HepG2 (cell line): ENCODE measurements at regions not wholly inside any gene's neighbourhood (a gene's known extent, or its start where the extent isn't known, plus 50 kb on each side); places are given as distances from the start of the nearest gene placed in this dataset.

Source experiments
- BRD4 ChIP-seq: sonication (generic); formaldehyde crosslinking; IDR thresholded peaks from 2 replicates; pipeline ENCODE4 v1.4.0; 2020; ENCODE audit warnings: missing genetic modification reagents
- CHD4 ChIP-seq: fragments of 200-600 bp; sonication (generic); IDR thresholded peaks from 2 replicates; pipeline ENCODE4 v1.7.0; 2017; ENCODE audit warnings: mild to moderate bottlenecking, low read length, borderline replicate concordance
- CREM ChIP-seq, 2 experiments: sonication (generic) in 1 of 2; formaldehyde crosslinking in 1 of 2; IDR thresholded peaks; 2 replicates each; pipeline versions ENCODE4 v1.4.0 to v1.6.1; 2016 to 2020; ENCODE audit warnings: antibody characterized with exemption in 1 of 2, mild to moderate bottlenecking in 1 of 2, missing genetic modification reagents in 1 of 2
- EP300 ChIP-seq, 3 experiments: sonication (generic) in 1 of 3; formaldehyde crosslinking in 1 of 3; IDR thresholded peaks; 2 replicates each; pipeline versions ENCODE4 v1.5.1 to v1.6.1; 2011 to 2020; ENCODE audit warnings: low read depth in 2 of 3, low read length in 2 of 3, borderline replicate concordance in 1 of 3, improper control_type of control experiment in 1 of 3, mild to moderate bottlenecking in 1 of 3, missing genetic modification reagents in 1 of 3, moderate library complexity in 1 of 3
- ESRRA ChIP-seq: sonication (generic); formaldehyde crosslinking; IDR thresholded peaks from 2 replicates; pipeline ENCODE4 v1.5.1; 2020; ENCODE audit warnings: mild to moderate bottlenecking, low read depth, missing genetic modification reagents
- GABPA ChIP-seq, 2 experiments: IDR thresholded peaks; 2 replicates each; pipeline ENCODE4 v1.6.1; 2011 to 2016; ENCODE audit warnings: low read depth in 2 of 2, low read length in 1 of 2, missing biosample characterization in 1 of 2, missing genetic modification characterization in 1 of 2
- JUNB ChIP-seq: sonication (generic); formaldehyde crosslinking; IDR thresholded peaks from 2 replicates; pipeline ENCODE4 v1.8.0; 2022; ENCODE audit warnings: missing genetic modification reagents, mild to moderate bottlenecking, borderline replicate concordance
- KLF9 ChIP-seq: IDR thresholded peaks from 2 replicates; pipeline ENCODE4 v1.6.1; 2016; ENCODE audit warnings: low read depth
- NCOA1 ChIP-seq: sonication (generic); formaldehyde crosslinking; IDR thresholded peaks from 2 replicates; pipeline ENCODE4 v1.9.0; 2021; ENCODE audit warnings: missing genetic modification reagents
- NR2F6 ChIP-seq, 2 experiments: IDR thresholded peaks; 2 replicates each; pipeline ENCODE4 v1.6.1; 2016; ENCODE audit warnings: antibody characterized with exemption in 1 of 2, mild to moderate bottlenecking in 1 of 2
- RNF2 ChIP-seq: fragments of 450-650 bp; conservative IDR thresholded peaks from 2 replicates; pipeline ENCODE4 v1.6.1; 2016; ENCODE audit warnings: low read depth
- SOX13 ChIP-seq, 3 experiments: fragments of 450-650 bp in 1 of 3; sonication (generic) in 1 of 3; formaldehyde crosslinking in 1 of 3; IDR thresholded peaks in 2 of 3; conservative IDR thresholded peaks in 1 of 3; 2 replicates each; pipeline versions ENCODE4 v1.5.0 to v1.6.1; 2016 to 2020; ENCODE audit warnings: antibody characterized with exemption in 1 of 3, mild to moderate bottlenecking in 1 of 3, missing compliant biosample characterization in 1 of 3, missing genetic modification reagents in 1 of 3, moderate library complexity in 1 of 3
- TCF12 ChIP-seq, 2 experiments: fragments of 450-650 bp in 1 of 2; sonication (generic) in 1 of 2; formaldehyde crosslinking in 1 of 2; IDR thresholded peaks; 2 replicates each; pipeline versions ENCODE4 v1.6.1 to v1.8.0; 2017 to 2022; ENCODE audit warnings: antibody characterized with exemption in 1 of 2, mild to moderate bottlenecking in 1 of 2, missing genetic modification reagents in 1 of 2, moderate library complexity in 1 of 2
- ZBTB21 ChIP-seq: sonication (generic); formaldehyde crosslinking; IDR thresholded peaks from 2 replicates; pipeline ENCODE4 v1.4.0; 2020; ENCODE audit warnings: missing genetic modification reagents
- ZBTB3 ChIP-seq: sonication (generic); formaldehyde crosslinking; IDR thresholded peaks from 2 replicates; pipeline ENCODE4 v1.4.0; 2020; ENCODE audit warnings: low read depth, mild to moderate bottlenecking, moderate library complexity, missing genetic modification reagents, borderline replicate concordance
- ZNF432 ChIP-seq: sonication (generic); formaldehyde crosslinking; IDR thresholded peaks from 2 replicates; pipeline ENCODE4 v1.5.0; 2020; ENCODE audit warnings: missing genetic modification reagents, mild to moderate bottlenecking, borderline replicate concordance
- ZNF530 ChIP-seq: sonication (generic); formaldehyde crosslinking; IDR thresholded peaks from 2 replicates; pipeline ENCODE4 v1.5.0; 2020; ENCODE audit warnings: low read depth, mild to moderate bottlenecking, missing genetic modification reagents
- ZNF713 ChIP-seq: sonication (generic); formaldehyde crosslinking; IDR thresholded peaks from 2 replicates; pipeline ENCODE4 v1.4.0; 2020; ENCODE audit warnings: mild to moderate bottlenecking, missing genetic modification reagents
- ZNF841 ChIP-seq: sonication (generic); formaldehyde crosslinking; IDR thresholded peaks from 2 replicates; pipeline ENCODE4 v1.8.1; 2023; ENCODE audit warnings: missing genetic modification reagents, borderline replicate concordance
- TF ChIP-seq, protein P1 (sequence below): sonication (generic); formaldehyde crosslinking; conservative IDR thresholded peaks from 2 replicates; pipeline ENCODE4 v1.4.0; 2020; ENCODE audit warnings: missing genetic modification reagents
- TF ChIP-seq, protein P2 (sequence below): IDR thresholded peaks from 2 replicates; pipeline ENCODE4 v1.6.1; 2012; ENCODE audit warnings: low read length, improper control_type of control experiment
- TF ChIP-seq, protein P3 (sequence below): sonication (generic); formaldehyde crosslinking; IDR thresholded peaks from 2 replicates; pipeline ENCODE4 v1.8.0; 2022; ENCODE audit warnings: mild to moderate bottlenecking, missing genetic modification reagents

DNA sequence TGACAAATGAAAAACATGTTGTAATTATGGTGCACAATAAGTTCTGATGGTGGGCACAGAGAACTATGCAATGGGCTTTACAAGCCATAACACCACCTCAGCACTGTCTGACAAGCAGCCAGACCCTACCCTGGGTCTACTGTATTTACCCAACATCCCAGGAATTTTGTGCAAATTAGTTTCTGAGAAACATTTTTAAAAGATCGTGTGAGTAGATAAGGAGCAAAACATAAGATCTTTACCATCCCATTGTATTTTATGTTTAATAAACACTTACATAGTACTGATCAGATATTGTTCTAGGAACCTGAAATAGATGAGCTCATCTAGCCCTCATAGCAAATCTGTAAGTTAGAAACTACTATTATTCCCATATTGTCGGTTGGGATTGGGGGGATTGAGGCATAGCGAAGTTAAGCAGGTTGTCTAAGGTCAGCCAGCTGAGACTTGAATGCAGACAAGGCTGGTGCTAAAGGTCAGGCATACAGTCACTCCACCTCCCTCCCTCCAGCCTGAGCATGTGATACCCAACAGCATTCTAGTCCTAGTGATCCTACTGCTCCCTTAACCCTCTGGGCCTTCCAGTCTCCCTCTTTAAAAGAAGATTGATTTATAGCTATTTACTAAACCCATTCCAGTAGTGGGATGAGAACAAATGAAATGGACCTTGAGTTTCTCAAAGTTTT is 67.4 kb upstream of the STAM2 start (continued):
- TF ChIP-seq, protein P1, sequence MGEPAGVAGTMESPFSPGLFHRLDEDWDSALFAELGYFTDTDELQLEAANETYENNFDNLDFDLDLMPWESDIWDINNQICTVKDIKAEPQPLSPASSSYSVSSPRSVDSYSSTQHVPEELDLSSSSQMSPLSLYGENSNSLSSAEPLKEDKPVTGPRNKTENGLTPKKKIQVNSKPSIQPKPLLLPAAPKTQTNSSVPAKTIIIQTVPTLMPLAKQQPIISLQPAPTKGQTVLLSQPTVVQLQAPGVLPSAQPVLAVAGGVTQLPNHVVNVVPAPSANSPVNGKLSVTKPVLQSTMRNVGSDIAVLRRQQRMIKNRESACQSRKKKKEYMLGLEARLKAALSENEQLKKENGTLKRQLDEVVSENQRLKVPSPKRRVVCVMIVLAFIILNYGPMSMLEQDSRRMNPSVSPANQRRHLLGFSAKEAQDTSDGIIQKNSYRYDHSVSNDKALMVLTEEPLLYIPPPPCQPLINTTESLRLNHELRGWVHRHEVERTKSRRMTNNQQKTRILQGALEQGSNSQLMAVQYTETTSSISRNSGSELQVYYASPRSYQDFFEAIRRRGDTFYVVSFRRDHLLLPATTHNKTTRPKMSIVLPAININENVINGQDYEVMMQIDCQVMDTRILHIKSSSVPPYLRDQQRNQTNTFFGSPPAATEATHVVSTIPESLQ (CRISPR knock-in tag): no peak
- TF ChIP-seq SOX13 (IDR thresholded peaks at IDR 0.05) (no peak), SOX13 (CRISPR knock-in tag; conservative IDR thresholded peaks at IDR 0.05 in 1 of 2, IDR thresholded peaks at IDR 0.05 in 1 of 2) (peak in 1 of 2 experiments; percentile 49; a peak in 1 of 4 replicates), CHD4 (no peak), NCOA1 (no peak), ZBTB21 (no peak), ZNF713 (no peak), KLF9 (CRISPR knock-in tag) (no peak), ZNF841 (CRISPR knock-in tag) (no peak), NR2F6 (IDR thresholded peaks at IDR 0.05) (peak; percentile 75), NR2F6 (CRISPR knock-in tag; IDR thresholded peaks at IDR 0.05) (peak; percentile 91), JUNB (CRISPR knock-in tag) (no peak), ESRRA (CRISPR knock-in tag) (no peak), ZNF530 (CRISPR knock-in tag) (no peak), ZNF432 (CRISPR knock-in tag) (no peak), RNF2 (no peak), EP300 (IDR thresholded peaks at IDR 0.05; ENCODE audit: low read depth in 2 of 2, low read length in 2 of 2) (peak in 1 of 2 experiments; percentile 24; a peak in 1 of 4 replicates), EP300 (CRISPR knock-in tag; IDR thresholded peaks at IDR 0.05; ENCODE audit: borderline replicate concordance) (no peak), GABPA (IDR thresholded peaks at IDR 0.05; ENCODE audit: low read depth, low read length) (no peak), GABPA (CRISPR knock-in tag; IDR thresholded peaks at IDR 0.05; ENCODE audit: low read depth) (no peak), CREM (IDR thresholded peaks at IDR 0.05) (no peak), CREM (CRISPR knock-in tag; IDR thresholded peaks at IDR 0.05) (no peak), ZBTB3 (CRISPR knock-in tag) (no peak), BRD4 (CRISPR knock-in tag) (no peak), TCF12 (IDR thresholded peaks at IDR 0.05) (no peak), TCF12 (CRISPR knock-in tag; IDR thresholded peaks at IDR 0.05) (no peak)
- TF ChIP-seq, protein P2, sequence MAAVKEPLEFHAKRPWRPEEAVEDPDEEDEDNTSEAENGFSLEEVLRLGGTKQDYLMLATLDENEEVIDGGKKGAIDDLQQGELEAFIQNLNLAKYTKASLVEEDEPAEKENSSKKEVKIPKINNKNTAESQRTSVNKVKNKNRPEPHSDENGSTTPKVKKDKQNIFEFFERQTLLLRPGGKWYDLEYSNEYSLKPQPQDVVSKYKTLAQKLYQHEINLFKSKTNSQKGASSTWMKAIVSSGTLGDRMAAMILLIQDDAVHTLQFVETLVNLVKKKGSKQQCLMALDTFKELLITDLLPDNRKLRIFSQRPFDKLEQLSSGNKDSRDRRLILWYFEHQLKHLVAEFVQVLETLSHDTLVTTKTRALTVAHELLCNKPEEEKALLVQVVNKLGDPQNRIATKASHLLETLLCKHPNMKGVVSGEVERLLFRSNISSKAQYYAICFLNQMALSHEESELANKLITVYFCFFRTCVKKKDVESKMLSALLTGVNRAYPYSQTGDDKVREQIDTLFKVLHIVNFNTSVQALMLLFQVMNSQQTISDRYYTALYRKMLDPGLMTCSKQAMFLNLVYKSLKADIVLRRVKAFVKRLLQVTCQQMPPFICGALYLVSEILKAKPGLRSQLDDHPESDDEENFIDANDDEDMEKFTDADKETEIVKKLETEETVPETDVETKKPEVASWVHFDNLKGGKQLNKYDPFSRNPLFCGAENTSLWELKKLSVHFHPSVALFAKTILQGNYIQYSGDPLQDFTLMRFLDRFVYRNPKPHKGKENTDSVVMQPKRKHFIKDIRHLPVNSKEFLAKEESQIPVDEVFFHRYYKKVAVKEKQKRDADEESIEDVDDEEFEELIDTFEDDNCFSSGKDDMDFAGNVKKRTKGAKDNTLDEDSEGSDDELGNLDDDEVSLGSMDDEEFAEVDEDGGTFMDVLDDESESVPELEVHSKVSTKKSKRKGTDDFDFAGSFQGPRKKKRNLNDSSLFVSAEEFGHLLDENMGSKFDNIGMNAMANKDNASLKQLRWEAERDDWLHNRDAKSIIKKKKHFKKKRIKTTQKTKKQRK: no peak
- TF ChIP-seq, protein P3, sequence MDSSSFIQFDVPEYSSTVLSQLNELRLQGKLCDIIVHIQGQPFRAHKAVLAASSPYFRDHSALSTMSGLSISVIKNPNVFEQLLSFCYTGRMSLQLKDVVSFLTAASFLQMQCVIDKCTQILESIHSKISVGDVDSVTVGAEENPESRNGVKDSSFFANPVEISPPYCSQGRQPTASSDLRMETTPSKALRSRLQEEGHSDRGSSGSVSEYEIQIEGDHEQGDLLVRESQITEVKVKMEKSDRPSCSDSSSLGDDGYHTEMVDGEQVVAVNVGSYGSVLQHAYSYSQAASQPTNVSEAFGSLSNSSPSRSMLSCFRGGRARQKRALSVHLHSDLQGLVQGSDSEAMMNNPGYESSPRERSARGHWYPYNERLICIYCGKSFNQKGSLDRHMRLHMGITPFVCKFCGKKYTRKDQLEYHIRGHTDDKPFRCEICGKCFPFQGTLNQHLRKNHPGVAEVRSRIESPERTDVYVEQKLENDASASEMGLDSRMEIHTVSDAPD (CRISPR knock-in tag): no peak
